22Rv1 (cell line): ENCODE measurements at regions not wholly inside any gene's neighbourhood (a gene's known extent, or its start where the extent isn't known, plus 50 kb on each side); places are given as distances from the start of the nearest gene placed in this dataset.

Source experiments
- CTCF ChIP-seq: fragments of 450-650 bp; IDR thresholded peaks from 2 replicates; pipeline ENCODE4 v1.5.1; 2017; ENCODE audit warnings: mild to moderate bottlenecking
- ZFX ChIP-seq: fragments of 450-650 bp; IDR thresholded peaks from 2 replicates; pipeline ENCODE4 v1.6.1; 2017; ENCODE audit warnings: antibody characterized with exemption, borderline replicate concordance

DNA sequence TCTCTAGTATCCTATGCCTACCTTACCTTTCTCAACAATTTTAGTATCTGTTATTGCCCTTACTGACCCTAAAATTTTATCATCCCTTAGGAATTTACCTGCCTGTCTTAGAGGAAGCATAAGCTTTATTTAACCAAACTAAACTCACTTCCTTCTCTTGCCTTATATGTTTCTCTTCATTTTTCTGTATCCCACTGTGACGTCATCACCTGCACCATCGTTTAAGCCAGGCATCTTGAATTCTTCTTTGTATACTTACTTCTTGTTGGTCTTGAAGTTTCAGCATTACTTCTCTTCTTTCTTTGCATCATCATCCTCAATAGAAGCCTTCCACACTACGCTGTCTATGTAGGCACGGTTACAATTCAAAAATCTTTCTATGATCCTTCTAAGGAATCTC, 231.0 kb upstream of the SMIM30 start:
- no peak for TF ChIP-seq CTCF
- TF ChIP-seq ZFX = no peak
